GM23338 (cell line): ENCODE measurements at regions not wholly inside any gene's neighbourhood (a gene's known extent, or its start where the extent isn't known, plus 50 kb on each side); places are given as distances from the start of the nearest gene placed in this dataset.

Experiments used
- ATAC-seq: fragments of 200-7000 bp; cut with Tn5 transposase; 3 replicates; pipeline ENCODE4 v1.9.1; 2020
- DNase-seq: peaks from one replicate; pipeline ENCODE4 v3.0.0-alpha.2; 2015; ENCODE audit warnings: low spot score
- H2AFZ ChIP-seq: fragments of 200-600 bp; sonication (generic); 2 replicates; pipeline ENCODE4 v1.8.0; 2016; ENCODE audit warnings: antibody characterized with exemption, mild to moderate bottlenecking, moderate library complexity
- H3F3A ChIP-seq: fragments of 200-600 bp; sonication (generic); replicated peaks from 2 replicates; pipeline ENCODE4 v1.8.0; 2017; ENCODE audit warnings: antibody characterized with exemption, mixed run types, low read depth
- H3K27ac ChIP-seq: fragments of 200-600 bp; sonication (generic); 2 replicates; pipeline ENCODE4 v1.6.1; 2016; ENCODE audit warnings: low read depth
- H3K27me3 ChIP-seq: fragments of 200-600 bp; sonication (generic); 2 replicates; pipeline ENCODE4 v1.8.0; 2016; ENCODE audit warnings: mild to moderate bottlenecking, mixed run types, moderate library complexity; ENCODE audit not compliant: insufficient read depth
- H3K36me3 ChIP-seq: fragments of 200-600 bp; sonication (generic); 2 replicates; pipeline ENCODE4 v1.8.0; 2016; ENCODE audit warnings: mild to moderate bottlenecking; ENCODE audit not compliant: insufficient read depth
- H3K4me1 ChIP-seq: fragments of 200-600 bp; sonication (generic); 2 replicates; pipeline ENCODE4 v1.8.0; 2016; ENCODE audit warnings: mild to moderate bottlenecking, moderate library complexity; ENCODE audit not compliant: insufficient read depth
- H3K4me2 ChIP-seq: fragments of 200-600 bp; sonication (generic); 2 replicates; pipeline ENCODE4 v1.7.1; 2017; ENCODE audit warnings: mixed run types
- H3K4me3 ChIP-seq: fragments of 200-600 bp; sonication (generic); 2 replicates; pipeline ENCODE4 v1.6.1; 2016; ENCODE audit warnings: mixed run types
- H3K79me2 ChIP-seq: fragments of 200-600 bp; sonication (generic); replicated peaks from 2 replicates; pipeline ENCODE4 v1.8.0; 2017; ENCODE audit warnings: mild to moderate bottlenecking; ENCODE audit not compliant: insufficient read depth
- H3K9me2 ChIP-seq: fragments of 200-600 bp; sonication (generic); 2 replicates; pipeline ENCODE4 v1.8.0; 2017; ENCODE audit not compliant: insufficient read depth
- H4K20me1 ChIP-seq: fragments of 200-600 bp; sonication (generic); replicated peaks from 2 replicates; pipeline ENCODE4 v1.8.0; 2017; ENCODE audit warnings: mild to moderate bottlenecking; ENCODE audit not compliant: insufficient read depth
- H3K27ac Mint-ChIP-seq: 2 replicates; pipeline ENCODE4 v1.8.0; 2020; ENCODE audit warnings: inconsistent platforms, mild to moderate bottlenecking, moderate library complexity, mixed read lengths
- H3K27me3 Mint-ChIP-seq: 3 replicates; pipeline ENCODE4 v1.8.0; 2022; ENCODE audit warnings: low read depth, mild to moderate bottlenecking, moderate library complexity, mixed read lengths, inconsistent platforms; ENCODE audit not compliant: insufficient read depth, poor library complexity
- H3K36me3 Mint-ChIP-seq: 3 replicates; pipeline ENCODE4 v1.8.0; 2021; ENCODE audit warnings: low read depth, mild to moderate bottlenecking, inconsistent platforms, moderate library complexity, mixed read lengths
- H3K4me1 Mint-ChIP-seq: 3 replicates; pipeline ENCODE4 v1.8.0; 2020; ENCODE audit warnings: mild to moderate bottlenecking, inconsistent platforms, mixed read lengths
- H3K4me3 Mint-ChIP-seq: 3 replicates; pipeline ENCODE4 v1.8.0; 2021; ENCODE audit warnings: moderate library complexity, mild to moderate bottlenecking, inconsistent platforms, mixed read lengths
- H3K9me3 Mint-ChIP-seq: 3 replicates; pipeline ENCODE4 v1.8.0; 2020; ENCODE audit warnings: moderate library complexity, mild to moderate bottlenecking, inconsistent platforms, mixed read lengths
- CREB1 ChIP-seq: fragments of 250-450 bp; sonication (Bioruptor Pico); IDR thresholded peaks from 2 replicates; pipeline ENCODE4 v1.5.0; 2020; ENCODE audit warnings: low read depth, mild to moderate bottlenecking, moderate library complexity
- CTCF ChIP-seq, 2 experiments: fragments of 200-600 bp in 1 of 2; sonication (generic) in 1 of 2; conservative IDR thresholded peaks; 2 replicates each; pipeline versions ENCODE4 v1.5.1 to v1.6.1; 2016 to 2017; ENCODE audit warnings: antibody characterized with exemption in 2 of 2, low read depth in 2 of 2, mild to moderate bottlenecking in 2 of 2, moderate library complexity in 1 of 2
- EZH2 ChIP-seq: fragments of 200-600 bp; sonication (generic); IDR thresholded peaks from one replicate; pipeline ENCODE4 v1.8.0; 2017; ENCODE audit warnings: antibody characterized with exemption, mild to moderate bottlenecking, low read depth; ENCODE audit not compliant: unreplicated experiment
- EZH2phosphoT487 ChIP-seq: fragments of 200-600 bp; sonication (generic); IDR thresholded peaks from one replicate; pipeline ENCODE4 v1.8.1; 2018; ENCODE audit warnings: antibody characterized with exemption; ENCODE audit not compliant: unreplicated experiment
- JUNB ChIP-seq: IDR thresholded peaks from one replicate; pipeline ENCODE4 v1.6.1; 2016; ENCODE audit warnings: antibody characterized with exemption; ENCODE audit not compliant: unreplicated experiment
- NANOG ChIP-seq: IDR thresholded peaks from 2 replicates; pipeline ENCODE4 v1.6.1; 2016; ENCODE audit warnings: antibody characterized with exemption, borderline replicate concordance
- POLR2AphosphoS5 ChIP-seq: IDR thresholded peaks from 2 replicates; pipeline ENCODE4 v1.6.1; 2016; ENCODE audit warnings: antibody characterized with exemption, low read depth
- REST ChIP-seq: IDR thresholded peaks from one replicate; pipeline ENCODE4 v1.6.1; 2018; ENCODE audit warnings: antibody characterized with exemption; ENCODE audit not compliant: unreplicated experiment
- STAT1 ChIP-seq: IDR thresholded peaks from one replicate; pipeline ENCODE4 v1.6.1; 2016; ENCODE audit warnings: antibody characterized with exemption; ENCODE audit not compliant: unreplicated experiment
- ZNF114 ChIP-seq: fragments of 250-450 bp; sonication (Bioruptor Pico); IDR thresholded peaks from 2 replicates; pipeline ENCODE4 v1.5.0; 2020; ENCODE audit warnings: mild to moderate bottlenecking, moderate library complexity
- ZNF331 ChIP-seq: fragments of 250-450 bp; sonication (Bioruptor Pico); IDR thresholded peaks from 2 replicates; pipeline ENCODE4 v1.5.0; 2020; ENCODE audit warnings: low read depth, mild to moderate bottlenecking, moderate library complexity
- TF ChIP-seq, protein P1 (sequence below): fragments of 250-450 bp; sonication (Bioruptor Pico); IDR thresholded peaks from 2 replicates; pipeline ENCODE4 v1.5.0; 2020; ENCODE audit warnings: mild to moderate bottlenecking, moderate library complexity
- TF ChIP-seq, protein P2 (sequence below): IDR thresholded peaks from 2 replicates; pipeline ENCODE4 v1.6.1; 2016; ENCODE audit warnings: antibody characterized with exemption

GRCh38 chr13:44637581-44637980 lies 61.5 kb upstream of the TSC22D1 start:
- Mint-ChIP-seq H3K27ac (no peak overlapping the region), H3K4me1 (no peaks in the 10 kb centered on the region), H3K9me3 (no peaks in the 10 kb centered on the region), H3K4me3 (no peak overlapping the region), H3K27me3 (peaks cover 1% of the 10 kb centered on the region), H3K36me3 (no peaks in the 10 kb centered on the region)
- TF ChIP-seq, protein P1, sequence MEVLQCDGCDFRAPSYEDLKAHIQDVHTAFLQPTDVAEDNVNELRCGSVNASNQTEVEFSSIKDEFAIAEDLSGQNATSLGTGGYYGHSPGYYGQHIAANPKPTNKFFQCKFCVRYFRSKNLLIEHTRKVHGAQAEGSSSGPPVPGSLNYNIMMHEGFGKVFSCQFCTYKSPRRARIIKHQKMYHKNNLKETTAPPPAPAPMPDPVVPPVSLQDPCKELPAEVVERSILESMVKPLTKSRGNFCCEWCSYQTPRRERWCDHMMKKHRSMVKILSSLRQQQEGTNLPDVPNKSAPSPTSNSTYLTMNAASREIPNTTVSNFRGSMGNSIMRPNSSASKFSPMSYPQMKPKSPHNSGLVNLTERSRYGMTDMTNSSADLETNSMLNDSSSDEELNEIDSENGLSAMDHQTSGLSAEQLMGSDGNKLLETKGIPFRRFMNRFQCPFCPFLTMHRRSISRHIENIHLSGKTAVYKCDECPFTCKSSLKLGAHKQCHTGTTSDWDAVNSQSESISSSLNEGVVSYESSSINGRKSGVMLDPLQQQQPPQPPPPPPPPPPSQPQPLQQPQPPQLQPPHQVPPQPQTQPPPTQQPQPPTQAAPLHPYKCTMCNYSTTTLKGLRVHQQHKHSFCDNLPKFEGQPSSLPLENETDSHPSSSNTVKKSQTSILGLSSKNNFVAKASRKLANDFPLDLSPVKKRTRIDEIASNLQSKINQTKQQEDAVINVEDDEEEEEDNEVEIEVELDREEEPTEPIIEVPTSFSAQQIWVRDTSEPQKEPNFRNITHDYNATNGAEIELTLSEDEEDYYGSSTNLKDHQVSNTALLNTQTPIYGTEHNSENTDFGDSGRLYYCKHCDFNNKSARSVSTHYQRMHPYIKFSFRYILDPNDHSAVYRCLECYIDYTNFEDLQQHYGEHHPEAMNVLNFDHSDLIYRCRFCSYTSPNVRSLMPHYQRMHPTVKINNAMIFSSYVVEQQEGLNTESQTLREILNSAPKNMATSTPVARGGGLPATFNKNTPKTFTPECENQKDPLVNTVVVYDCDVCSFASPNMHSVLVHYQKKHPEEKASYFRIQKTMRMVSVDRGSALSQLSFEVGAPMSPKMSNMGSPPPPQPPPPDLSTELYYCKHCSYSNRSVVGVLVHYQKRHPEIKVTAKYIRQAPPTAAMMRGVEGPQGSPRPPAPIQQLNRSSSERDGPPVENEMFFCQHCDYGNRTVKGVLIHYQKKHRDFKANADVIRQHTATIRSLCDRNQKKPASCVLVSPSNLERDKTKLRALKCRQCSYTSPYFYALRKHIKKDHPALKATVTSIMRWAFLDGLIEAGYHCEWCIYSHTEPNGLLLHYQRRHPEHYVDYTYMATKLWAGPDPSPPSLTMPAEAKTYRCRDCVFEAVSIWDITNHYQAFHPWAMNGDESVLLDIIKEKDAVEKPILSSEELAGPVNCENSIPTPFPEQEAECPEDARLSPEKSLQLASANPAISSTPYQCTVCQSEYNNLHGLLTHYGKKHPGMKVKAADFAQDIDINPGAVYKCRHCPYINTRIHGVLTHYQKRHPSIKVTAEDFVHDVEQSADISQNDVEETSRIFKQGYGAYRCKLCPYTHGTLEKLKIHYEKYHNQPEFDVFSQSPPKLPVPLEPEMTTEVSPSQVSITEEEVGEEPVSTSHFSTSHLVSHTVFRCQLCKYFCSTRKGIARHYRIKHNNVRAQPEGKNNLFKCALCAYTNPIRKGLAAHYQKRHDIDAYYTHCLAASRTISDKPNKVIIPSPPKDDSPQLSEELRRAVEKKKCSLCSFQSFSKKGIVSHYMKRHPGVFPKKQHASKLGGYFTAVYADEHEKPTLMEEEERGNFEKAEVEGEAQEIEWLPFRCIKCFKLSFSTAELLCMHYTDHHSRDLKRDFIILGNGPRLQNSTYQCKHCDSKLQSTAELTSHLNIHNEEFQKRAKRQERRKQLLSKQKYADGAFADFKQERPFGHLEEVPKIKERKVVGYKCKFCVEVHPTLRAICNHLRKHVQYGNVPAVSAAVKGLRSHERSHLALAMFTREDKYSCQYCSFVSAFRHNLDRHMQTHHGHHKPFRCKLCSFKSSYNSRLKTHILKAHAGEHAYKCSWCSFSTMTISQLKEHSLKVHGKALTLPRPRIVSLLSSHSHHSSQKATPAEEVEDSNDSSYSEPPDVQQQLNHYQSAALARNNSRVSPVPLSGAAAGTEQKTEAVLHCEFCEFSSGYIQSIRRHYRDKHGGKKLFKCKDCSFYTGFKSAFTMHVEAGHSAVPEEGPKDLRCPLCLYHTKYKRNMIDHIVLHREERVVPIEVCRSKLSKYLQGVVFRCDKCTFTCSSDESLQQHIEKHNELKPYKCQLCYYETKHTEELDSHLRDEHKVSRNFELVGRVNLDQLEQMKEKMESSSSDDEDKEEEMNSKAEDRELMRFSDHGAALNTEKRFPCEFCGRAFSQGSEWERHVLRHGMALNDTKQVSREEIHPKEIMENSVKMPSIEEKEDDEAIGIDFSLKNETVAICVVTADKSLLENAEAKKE (CRISPR knock-in tag) = no peak
- TF ChIP-seq, protein P2, sequence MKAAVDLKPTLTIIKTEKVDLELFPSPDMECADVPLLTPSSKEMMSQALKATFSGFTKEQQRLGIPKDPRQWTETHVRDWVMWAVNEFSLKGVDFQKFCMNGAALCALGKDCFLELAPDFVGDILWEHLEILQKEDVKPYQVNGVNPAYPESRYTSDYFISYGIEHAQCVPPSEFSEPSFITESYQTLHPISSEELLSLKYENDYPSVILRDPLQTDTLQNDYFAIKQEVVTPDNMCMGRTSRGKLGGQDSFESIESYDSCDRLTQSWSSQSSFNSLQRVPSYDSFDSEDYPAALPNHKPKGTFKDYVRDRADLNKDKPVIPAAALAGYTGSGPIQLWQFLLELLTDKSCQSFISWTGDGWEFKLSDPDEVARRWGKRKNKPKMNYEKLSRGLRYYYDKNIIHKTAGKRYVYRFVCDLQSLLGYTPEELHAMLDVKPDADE = no peak
- no peak for TF ChIP-seq ZNF114
- TF ChIP-seq CREB1 (CRISPR knock-in tag) = no peak
- no peak for TF ChIP-seq JUNB
- no peak for TF ChIP-seq EZH2
- TF ChIP-seq STAT1 = no peak
- no peak for TF ChIP-seq POLR2AphosphoS5
- TF ChIP-seq REST = no peak
- TF ChIP-seq ZNF331 (CRISPR knock-in tag) = no peak
- TF ChIP-seq CTCF (conservative IDR thresholded peaks at IDR 0.05; ENCODE audit: low read depth in 2 of 2) = no peak
- TF ChIP-seq NANOG = no peak
- no peak for TF ChIP-seq EZH2phosphoT487
- no peak overlapping the region for H3K27ac ChIP-seq
- no peak overlapping the region for H3K4me3 ChIP-seq
- H3K4me1 ChIP-seq = no peaks in the 10 kb centered on the region
- no peaks in the 10 kb centered on the region for H3K79me2 ChIP-seq
- ATAC-seq (no peak), DNase-seq (no peak)
- no peaks in the 10 kb centered on the region for H4K20me1 ChIP-seq
- no peaks in the 10 kb centered on the region for H3F3A ChIP-seq
- H3K9me2 ChIP-seq = no peaks in the 10 kb centered on the region; the same call in 1 of the 2 replicates
- H3K4me2 ChIP-seq = no peak overlapping the region
- no peak overlapping the region for H2AFZ ChIP-seq
- no peaks in the 10 kb centered on the region for H3K36me3 ChIP-seq
- H3K27me3 ChIP-seq = no peaks in the 10 kb centered on the region
